ENCODE measurements at regions not wholly inside any gene's neighbourhood (a gene's known extent, or its start where the extent isn't known, plus 50 kb on each side); places are given as distances from the start of the nearest gene placed in this dataset.

- DNase-seq (ENCODE audit: low spot score): no peak
These were observed 60.3 kb upstream of the CCDC190 start for GRCh38 chr1:162921311-162921710.

GRCh38 chr1:162919034-162919433, 58.1 kb upstream of the CCDC190 start:
- no peak for DNase-seq (ENCODE audit: low spot score)

GRCh38 chr1:162918151-162918754, 57.3 kb upstream of the CCDC190 start:
- DNase-seq (ENCODE audit: low spot score): no peak

GRCh38 chr1:162916821-162917613, 56.0 kb upstream of the CCDC190 start:
- no peak for DNase-seq (ENCODE audit: low spot score)

GRCh38 chr1:162916407-162916806, 55.4 kb upstream of the CCDC190 start:
- no peak for DNase-seq (ENCODE audit: low spot score)

GRCh38 chr1:162914601-162915000, 53.6 kb upstream of the CCDC190 start:
- no peak for DNase-seq (ENCODE audit: low spot score)

GRCh38 chr1:162913345-162913744, 52.4 kb upstream of the CCDC190 start:
- no peak for DNase-seq (ENCODE audit: low spot score)

- no peak for DNase-seq (ENCODE audit: low spot score)
These were observed 51.2 kb upstream of the CCDC190 start for GRCh38 chr1:162912061-162912667.

All from H4 (cell line).